HG03159 (cell line): ENCODE measurements at regions not wholly inside any gene's neighbourhood (a gene's known extent, or its start where the extent isn't known, plus 50 kb on each side); places are given as distances from the start of the nearest gene placed in this dataset.

Experiments used
- ATAC-seq: cut with Tn5 transposase; IDR thresholded peaks from one replicate; pipeline ENCODE4 v1.9.1; 2021; ENCODE audit warnings: mild to moderate bottlenecking, moderate library complexity; ENCODE audit not compliant: unreplicated experiment

DNA sequence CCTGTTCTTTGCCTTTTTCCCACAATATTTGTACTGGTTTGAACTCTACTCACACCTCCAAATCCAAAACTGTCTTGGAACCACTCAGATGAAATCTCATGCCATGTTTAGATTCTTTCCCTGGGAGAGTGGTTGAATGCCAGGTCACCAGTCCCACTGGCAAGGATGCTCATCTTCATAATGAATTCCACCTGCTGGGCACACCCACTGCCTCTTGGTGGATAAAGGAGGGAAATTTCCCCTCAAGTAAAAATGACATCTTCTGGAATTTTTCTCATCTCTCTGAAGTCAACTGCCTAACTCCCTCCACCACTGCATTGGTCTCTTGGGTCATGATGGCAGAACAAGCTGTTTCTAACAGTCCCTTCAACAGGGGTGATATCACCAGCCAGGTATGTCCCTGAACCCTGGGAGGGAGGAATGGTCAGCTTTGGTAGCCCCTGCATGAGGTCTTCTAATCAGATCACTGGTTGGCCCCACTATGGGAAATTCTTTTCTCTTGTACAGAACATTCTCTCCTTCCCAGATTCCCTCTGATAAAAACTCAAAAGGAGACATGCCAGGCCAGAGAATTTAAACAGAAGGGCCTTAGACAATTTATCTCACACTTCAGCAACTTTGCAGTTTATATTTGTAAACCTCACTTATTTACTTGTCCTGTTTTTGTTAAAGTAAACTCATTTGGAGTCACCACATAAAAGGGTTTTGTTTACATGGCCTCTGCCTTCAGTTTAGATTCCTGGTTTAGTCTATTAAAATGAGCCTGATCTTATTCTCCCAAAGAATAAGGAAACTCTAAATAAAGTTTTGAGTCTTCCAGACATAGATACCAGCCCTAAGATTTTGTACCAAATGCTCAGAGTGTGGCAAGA, 143.4 kb downstream of the WNT5A start:
- no peak for ATAC-seq

DNA sequence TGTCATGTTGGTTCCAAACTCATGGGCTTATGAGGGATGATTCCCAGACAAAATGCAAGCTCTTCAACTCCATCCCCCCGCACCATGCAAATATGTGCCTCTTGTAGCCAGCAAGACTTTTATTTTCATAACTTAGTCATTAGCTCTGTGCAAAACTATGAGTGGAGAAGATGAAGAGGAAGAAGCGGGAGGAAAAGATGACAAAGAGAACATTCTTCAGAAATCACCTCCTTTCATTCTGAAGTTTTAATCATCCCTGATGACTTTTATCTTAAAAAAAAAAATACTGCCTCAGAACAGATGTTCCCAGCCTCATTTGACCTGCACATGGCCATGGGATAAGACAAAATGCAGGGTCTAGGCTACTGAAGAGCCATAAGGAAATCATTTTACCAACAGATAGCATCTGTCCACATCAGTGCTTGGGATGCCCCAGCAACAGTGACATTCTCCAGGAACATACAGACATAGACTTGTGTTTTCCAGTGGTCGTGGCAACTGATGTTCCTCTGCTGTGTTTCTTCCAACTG, 145.5 kb downstream of the WNT5A start:
- no peak for ATAC-seq

DNA sequence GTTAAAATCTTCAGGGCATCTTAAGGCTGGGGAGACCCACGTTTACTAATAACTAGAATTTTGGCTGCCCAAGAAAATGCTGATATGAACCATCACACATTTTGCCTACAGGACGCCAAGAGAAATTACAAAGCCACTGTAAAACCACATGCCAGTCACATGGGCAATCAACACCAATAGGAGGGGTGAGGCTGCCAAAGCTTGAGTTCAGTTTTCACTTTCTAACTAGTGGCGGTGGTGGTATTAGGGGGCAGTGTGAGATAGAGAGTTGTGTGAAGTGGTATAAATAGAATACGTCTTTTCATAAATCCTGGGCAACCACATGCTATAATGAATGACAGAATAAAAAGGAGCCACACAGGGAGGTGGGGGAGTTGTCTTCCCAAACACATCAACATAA, 147.3 kb downstream of the WNT5A start:
- no peak for ATAC-seq

DNA sequence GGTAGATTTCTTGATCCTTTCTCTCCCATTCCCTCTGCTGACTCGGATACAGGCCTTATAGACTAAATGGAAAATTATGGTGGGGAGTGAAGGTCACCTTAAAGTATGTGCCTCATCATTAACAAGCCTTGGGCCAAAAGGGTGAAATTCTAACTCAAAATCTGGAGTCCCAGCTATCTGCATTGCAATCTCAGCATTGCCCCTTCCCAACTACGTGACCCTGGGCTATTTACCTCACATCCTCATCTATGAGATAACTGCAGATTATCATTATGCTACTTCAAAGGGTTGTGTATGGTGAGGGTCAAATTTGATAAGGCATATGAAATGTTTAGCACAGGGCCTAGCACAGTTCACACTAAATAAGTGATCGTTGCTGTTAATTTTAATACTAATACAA, 147.7 kb downstream of the WNT5A start:
- ATAC-seq, result no peak

DNA sequence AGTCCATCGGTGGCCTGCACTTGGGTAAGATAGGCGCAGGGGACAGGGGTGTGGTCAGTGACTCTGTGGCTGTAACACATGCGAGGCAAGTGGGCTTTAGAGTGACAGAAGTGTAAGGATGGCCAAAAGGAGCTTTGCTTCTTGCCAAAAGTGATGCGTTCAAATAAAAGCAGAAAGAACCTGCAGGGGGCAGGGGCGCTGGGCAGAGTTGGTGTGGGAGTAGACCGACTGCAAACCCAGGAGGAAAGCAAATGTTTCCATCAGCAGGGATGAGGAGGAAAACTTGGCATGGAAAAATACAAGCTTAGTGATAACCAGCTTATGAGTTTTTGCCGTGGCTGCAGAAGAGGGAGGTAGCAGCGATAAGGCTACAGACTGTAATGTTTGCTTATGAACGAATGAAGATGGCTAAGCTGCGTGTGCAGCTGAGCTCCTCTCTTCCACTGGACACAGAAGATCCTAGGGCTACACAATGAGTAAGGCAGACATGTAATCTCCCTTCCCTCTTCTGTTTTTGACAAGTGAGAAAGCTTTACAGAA, 149.4 kb downstream of the WNT5A start:
- no peak for ATAC-seq

DNA sequence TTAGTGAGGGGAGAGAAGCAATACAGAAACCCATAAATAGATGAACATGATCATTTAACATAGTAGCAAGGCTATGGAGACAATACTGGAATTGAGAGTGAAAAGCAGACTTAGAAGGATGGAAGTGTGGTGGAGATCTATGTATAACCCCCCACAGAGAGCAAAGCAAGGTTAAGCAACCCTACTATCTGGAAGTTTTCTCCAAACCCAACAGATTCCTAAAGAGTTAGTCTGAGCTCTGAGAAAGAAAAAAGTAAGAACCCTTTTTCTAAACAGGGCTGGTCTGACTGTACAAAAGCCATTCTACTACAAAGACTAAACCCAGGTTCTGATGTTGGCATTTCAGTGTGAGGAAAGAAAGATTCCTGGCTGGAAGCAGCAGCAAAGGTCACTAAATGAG, 153.2 kb downstream of the WNT5A start:
- no peak for ATAC-seq

DNA sequence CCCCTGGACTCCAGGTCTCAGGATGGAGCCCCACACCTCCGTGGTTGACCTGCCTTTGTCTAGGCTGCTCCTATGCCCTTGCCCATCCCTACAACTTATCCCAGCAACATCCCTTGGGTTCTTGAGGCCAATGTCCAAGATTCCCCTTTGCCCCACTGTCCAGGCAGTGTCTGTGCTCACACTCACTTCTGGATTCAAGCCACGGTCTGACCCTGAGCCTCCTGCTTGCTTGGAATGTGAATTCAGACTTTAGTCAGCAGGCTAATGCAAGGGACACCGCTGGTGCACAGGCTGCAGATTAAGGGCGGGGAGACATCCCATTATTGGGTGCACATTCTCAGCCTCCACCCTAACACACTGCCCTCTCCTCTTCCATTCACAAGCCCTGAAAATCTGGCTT, 154.1 kb downstream of the WNT5A start:
- ATAC-seq, result no peak

DNA sequence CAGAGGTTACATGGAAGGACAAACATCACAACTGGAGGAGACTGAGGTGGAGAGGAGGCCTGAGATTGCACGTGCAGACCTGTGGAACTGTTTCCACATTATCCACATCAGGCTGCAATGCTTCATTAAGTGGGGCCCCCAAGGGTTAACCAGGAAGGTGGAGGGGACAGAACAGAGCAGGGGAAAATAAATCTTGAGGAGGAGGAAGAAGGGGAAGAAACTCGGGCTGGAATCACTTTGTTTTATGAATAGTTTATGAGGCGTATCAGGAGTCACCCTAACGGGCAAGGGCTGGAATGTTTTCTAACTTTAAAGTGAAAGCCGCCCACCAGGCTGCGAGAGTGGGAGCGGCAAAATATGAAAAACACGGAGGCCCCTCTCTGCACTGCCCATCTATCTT, 154.9 kb downstream of the WNT5A start:
- no peak for ATAC-seq

DNA sequence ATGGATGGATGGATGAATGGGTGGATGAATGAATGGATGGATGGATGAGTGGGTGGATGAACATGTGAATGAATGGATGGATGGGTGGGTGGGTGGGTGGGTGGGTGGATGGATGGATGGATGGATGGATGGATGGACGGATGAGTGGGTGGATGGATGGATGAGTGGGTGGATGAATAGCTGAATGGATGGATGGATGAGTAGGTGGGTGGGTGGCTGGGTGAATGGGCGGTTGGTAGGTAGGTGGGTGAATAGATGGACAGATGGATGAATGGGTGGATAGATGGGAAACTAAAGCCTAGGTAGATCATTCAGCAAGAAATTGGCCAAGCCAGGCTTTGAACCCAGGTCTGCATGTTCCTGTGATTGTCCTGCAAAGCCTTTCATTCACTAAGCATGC, 155.6 kb downstream of the WNT5A start:
- ATAC-seq, result no peak

DNA sequence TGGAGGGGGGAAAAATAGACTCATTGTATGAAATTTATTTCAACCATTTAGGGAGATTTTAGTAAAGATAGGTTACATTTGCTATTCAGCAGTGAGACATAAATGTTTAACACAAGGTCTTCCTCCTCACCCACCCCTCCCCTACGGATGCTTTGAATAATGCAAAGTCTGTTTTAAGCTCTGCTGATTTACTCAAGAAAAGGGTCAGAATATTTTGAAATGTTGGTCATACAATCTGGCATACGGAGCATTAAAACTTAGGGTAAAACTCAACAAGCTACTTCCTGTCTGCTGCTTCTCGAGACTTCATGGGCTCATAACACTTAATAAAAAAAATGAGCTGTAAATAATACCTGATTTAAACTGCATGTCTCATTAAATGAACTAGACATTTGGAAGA, 156.3 kb downstream of the WNT5A start:
- ATAC-seq, result no peak

DNA sequence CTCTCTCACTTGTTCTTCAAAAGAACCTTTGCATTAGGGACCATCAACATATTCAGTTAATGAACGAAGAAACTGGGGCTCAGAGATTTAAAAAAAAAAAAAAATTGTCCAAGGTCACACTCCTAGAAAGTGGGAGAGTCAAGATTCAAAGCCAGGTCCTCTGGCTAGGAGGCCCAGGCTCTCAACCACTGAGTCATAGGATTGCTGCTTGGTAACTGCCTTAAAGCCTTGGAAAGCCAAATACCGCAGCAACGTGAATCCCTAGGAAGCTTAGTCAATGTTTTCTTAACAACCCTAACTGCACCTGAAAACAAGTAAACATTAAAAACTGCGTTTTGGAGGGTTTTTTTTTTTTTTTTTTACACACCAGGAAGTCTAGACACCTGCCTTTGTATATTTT, 156.8 kb downstream of the WNT5A start:
- ATAC-seq, result no peak

DNA sequence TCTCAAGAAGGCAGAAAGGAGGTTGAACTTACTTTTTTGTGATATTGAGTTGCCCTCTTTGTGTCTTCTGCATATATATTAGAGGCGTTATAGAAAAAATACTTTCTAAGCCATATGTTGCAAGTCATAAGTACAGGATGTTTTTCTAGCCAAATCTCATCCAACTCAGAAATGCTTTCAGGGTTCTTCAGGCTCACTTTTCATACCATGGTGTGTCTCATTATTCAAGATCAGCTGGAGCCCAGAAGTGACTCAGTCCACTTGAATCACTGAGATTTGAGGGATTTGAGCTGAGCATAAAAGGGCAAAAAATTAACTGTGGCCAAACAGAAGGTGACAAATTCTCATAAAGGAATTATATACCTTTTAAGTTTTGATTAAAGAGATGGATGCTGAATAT, 157.3 kb downstream of the WNT5A start:
- no peak for ATAC-seq

DNA sequence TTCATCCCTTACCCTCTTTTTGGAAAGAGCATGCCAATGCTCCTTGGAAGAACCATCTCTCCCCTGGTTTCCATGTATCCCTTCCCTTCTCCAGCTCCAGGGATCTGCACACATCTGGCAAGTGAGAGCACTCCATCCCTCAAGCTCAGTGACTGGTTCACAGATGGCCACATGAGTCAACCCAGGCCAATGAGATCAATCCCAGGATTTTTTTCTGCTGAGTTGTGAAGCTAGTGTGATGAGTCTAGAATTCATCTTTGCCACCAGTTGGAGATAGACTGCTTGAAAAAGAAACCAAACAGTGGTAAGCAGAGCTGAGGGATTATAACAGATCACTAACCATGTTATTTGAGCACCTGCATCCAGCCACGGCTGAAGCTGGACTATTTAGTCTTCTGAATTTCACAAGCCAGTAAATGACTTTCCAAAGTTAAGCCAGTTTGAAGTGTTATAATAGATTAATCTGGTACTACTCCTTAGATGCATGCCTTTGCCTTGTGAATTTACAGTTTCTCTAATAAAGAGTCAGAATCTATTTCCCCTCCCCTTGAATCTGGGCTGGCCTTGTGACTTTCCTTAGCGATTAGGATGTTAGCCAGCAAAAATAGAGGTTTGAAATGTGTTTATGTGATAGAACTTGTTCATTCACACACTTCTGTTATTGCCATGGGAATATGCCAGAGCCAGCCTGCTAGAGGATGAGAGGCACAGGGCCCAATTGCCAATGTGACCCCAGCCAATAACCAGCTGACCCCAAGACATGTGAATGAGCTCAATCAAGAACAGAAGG, 159.8 kb downstream of the WNT5A start:
- no peak for ATAC-seq

DNA sequence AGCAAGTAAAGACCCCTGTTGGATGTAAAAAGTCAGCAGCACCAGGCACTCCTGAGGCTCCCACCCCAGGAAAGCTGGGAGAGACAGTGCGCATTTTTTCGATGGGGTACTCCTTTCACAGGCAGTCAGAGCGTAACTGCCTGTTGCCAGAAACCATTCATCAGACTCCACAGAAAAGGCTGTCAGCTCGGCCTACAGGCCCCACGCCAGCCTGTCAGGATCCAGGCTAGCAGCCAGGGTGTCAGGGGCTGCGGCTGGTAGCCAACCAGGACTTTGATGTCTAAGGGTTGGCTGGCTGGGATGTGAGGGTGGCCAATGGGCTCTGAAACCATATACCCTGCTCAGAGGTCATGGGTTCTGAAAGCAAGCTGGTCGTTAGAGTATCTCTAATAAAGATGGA, 164.5 kb downstream of the WNT5A start:
- ATAC-seq, result no peak

DNA sequence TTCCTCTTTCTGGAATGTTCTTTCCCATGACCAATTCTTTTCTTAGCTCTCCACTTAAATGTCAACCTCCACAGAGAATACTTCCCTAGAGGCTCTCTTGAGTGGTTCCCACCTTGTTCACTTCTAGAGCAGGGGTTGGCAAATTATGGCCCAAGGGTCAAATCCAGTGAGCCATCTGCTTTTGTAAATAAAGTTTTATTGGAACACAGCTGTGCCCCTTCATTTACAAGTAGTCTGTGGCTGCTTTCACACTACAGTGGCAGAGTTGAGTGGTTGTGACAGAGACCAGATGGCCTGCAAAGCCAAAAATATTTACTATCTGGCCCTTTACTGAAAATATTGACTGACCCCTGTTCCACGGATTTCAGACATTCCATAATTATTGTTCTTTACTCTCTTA, 166.2 kb downstream of the WNT5A start:
- ATAC-seq, result no peak

DNA sequence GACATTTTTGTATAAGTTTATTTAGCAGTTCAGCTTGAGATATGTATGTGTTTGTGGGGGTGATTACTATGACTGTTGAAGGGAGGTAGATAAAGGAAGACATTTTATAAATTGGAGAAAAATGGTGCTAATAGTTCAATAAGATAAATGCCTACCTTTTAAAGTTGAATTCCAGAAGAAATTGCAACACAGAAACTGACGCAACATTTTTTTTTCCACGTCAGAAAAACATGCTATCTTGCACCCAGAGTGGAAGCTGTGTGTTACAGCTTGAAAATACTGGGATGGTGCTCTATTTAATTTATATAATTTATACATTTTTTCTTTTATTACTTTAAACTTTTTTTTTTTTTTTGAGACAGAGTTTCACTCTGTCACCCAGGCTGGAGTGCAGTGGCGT, 171.7 kb downstream of the WNT5A start:
- no peak for ATAC-seq

DNA sequence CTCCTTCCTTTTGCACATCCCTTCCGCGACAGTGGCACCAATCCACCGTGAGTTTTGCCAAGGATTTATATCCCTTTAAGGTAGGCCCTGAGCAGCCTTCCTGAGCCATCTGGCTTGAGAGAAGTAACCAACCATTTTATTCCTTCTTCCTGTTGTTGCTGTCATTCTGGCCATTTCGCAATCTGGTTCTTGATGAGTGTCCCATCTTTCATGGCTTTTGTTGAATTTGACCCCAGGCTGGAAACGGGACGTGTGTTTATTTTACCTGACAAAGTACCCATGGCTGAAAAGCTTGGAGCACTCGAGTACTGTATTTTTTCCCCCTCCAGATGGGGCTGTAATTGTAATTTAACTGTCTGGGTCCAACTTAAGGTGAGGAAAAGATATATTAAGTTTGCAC, 173.4 kb downstream of the WNT5A start:
- ATAC-seq, result no peak

DNA sequence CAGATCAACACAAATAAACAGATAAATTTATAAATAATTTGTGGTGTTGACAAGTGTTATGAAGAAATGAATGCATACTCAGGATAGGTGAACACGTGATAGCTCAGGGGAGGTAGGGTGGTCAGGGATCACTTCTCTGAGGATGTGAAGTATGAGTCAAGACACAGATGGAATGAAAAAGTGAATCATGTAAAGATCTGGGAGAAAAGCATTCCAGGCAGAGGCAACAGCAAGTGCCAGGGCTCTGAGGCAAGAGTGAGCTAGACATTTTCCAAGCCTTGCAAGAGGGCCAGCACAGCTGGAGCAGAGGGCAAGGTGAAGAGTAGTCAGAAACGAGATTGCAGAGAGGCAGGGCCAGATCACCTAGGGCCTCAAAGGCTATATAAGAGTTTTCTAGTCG, 177.8 kb downstream of the WNT5A start:
- no peak for ATAC-seq

DNA sequence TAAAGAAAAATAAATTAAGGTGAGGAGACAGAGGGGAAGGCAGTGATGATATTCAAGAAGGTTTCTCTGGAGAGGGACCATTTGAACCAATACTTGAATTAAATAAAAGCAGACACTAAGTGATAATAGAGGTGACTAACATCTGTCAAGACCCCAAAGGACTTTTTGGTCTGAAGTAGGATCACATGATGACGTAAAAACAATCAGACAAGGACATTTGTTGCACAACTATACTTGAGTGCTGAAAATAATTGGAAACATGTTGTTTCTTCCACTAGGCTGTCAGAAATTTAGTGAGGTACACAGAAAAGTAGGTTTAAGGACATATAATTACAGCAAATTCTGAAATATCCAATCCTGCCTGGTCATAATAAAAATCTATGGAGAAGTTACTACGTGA, 179.5 kb downstream of the WNT5A start:
- ATAC-seq, result no peak

DNA sequence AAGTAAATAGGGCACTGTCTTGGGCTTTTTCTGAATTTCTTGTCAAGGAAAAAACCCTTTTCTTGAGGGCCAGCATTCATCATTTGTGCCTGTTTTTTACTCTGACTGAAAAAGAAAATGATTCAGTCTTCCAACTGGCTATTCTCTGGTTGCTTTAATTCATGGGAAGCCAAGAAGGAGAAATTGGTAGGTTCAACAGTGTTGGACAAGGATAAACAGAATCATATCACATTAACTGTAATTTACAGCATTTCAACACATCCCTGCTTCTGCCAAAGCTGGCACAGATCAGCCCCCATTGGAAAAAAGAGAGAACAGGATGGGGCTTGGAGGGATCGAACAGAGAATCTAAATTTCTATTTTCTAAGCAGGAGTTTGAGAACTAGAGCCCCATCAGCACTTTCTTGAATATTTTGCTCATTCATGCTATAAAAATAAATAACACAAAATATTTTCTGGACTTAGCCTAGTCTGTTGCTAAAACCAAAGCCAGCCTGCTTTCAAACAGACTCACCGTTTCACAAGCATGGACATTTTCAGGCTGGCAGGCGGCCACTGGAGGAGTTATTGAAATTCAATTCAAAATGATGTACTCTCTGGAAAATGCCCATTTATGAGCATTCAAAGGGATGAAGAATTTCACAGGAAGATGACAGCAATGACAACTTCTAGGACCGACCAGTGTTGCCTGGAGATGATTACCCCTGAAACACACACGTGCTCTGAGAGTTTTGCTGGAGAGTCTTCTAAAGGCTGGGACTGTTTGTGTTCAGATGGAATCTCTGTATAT, 181.2 kb downstream of the WNT5A start:
- ATAC-seq, result no peak

DNA sequence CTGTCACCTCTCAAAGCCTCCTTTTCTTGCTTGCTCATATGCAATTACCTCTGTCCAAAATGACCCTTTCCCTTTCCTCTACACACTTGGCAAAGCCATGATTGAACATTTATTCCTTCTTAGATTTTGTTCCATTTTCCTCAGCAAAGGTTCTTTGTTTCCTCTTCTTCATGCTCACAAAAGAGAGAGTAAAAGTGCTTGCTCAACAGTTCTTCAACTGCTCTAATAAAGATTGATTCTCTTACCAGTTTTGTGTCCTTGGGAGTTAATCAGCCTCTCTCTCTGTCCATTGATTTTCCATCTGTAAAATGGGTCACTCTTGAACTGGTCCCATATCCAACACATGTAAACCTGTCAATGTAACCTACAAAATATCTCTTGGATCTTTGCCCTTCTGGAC, 186.4 kb downstream of the WNT5A start:
- ATAC-seq, result no peak
